Omental fat pad (tissue), 3 donors: ENCODE measurements at regions not wholly inside any gene's neighbourhood (a gene's known extent, or its start where the extent isn't known, plus 50 kb on each side); places are given as distances from the start of the nearest gene placed in this dataset.
A peak's percentile ranks its signal among the peaks of the same experiment; 100 is the strongest.

ENCODE experiments used
- ATAC-seq: fragments of 150-250 bp; one replicate; pipeline ENCODE4 v1.9.1; 2016; ENCODE audit warnings: mild to moderate bottlenecking, moderate library complexity; ENCODE audit not compliant: low FRiP score
- DNase-seq: peaks from one replicate; pipeline ENCODE4 v3.0.0-alpha.2; 2019; ENCODE audit warnings: low spot score
- CTCF ChIP-seq, 3 donors: fragments of 450-650 bp; IDR thresholded peaks; one replicate each; pipeline ENCODE4 v1.5.1; 2016 to 2017; ENCODE audit warnings: antibody characterized with exemption in 3 of 3, mild to moderate bottlenecking in 3 of 3, moderate library complexity in 2 of 3

GRCh38 chr9:88766778-88767503, 224.3 kb upstream of the S1PR3 start:
- no peak for TF ChIP-seq CTCF (IDR thresholded peaks at IDR 0.05)
- DNase-seq (no peak), ATAC-seq (peak; percentile 82)

DNA sequence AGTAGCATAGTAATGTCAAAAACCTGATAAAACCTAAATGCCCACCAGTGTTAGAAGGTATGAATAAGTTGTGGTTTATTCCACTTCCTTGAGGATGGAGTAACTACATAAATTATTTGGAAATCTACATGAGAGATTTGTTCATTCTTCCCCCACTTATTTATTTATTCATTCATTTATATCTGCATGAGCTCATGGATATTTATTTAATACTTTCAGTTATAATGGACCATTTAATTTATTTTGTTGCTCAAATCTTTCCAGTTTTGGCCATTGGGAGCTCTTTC, 223.8 kb upstream of the S1PR3 start:
- TF ChIP-seq CTCF (IDR thresholded peaks at IDR 0.05) = no peak
- DNase-seq = no peak
- no peak for ATAC-seq

GRCh38 chr9:88772575-88772974, 218.7 kb upstream of the S1PR3 start:
- ATAC-seq (no peak), DNase-seq (no peak)
- TF ChIP-seq CTCF (IDR thresholded peaks at IDR 0.05) = no peak

- DNase-seq (no peak), ATAC-seq (no peak)
- no peak for TF ChIP-seq CTCF (IDR thresholded peaks at IDR 0.05)
These were observed 218.1 kb upstream of the S1PR3 start for GRCh38 chr9:88773126-88773525.

DNA sequence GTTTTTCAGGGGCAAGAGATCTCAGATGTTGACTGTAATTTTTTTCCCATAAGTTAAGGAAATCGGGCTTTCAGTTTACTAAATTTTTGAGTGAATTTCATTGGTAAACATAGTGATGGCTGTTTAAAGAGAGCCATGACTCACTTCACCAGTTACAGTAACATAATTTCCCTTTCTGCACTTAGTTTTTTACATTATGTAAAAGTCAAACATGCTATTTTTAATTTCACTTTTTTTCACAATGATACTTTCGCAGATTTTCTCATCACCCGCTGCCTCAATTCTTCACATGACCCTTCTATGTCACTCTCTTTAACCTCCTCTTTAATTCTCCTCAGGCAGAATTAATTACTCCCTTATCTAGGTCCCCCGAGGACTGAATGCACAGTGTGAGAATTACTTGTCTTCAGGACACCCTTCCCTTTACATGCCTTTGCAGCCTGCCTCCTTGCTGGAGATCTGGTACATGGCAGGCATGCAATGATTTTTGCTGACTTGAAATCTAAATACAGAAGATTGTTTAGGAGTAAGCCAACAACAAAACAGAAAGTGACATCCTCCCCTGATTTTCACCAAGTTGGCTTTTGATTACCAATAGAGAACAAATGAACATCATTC, 217.5 kb upstream of the S1PR3 start:
- DNase-seq = no peak

DNA sequence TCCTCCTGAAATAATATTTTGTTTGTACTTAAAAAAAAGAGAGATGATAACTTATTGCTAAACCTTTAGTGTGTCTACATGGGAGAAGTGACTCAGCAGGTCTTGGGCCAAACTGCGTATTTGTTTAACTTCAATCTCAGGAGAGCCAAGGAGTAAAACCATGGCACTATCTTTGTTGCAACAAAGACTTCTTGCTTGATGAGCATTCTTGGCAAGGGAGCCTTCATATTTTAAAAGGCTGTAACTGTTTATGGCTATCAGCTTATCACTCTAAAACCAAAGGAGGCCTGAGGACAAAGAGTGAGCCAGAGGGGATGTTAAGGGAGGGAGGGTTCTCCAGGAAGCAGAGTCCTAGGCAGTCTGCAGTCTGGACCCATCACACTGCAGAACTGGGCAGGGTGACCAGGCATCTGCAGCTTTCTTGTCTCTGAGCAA, 216.2 kb upstream of the S1PR3 start:
- ATAC-seq = peak; percentile 70
- no peak for DNase-seq

More for the DNA sequence above, 217.5 kb upstream of the S1PR3 start:
- no peak for TF ChIP-seq CTCF (IDR thresholded peaks at IDR 0.05)
- no peak for ATAC-seq

More for the DNA sequence above, 216.2 kb upstream of the S1PR3 start:
- TF ChIP-seq CTCF (IDR thresholded peaks at IDR 0.05) = no peak
